NCI-H1048 (cell line): ENCODE measurements at regions not wholly inside any gene's neighbourhood (a gene's known extent, or its start where the extent isn't known, plus 50 kb on each side); places are given as distances from the start of the nearest gene placed in this dataset.

ENCODE experiments used
- DNase-seq: peaks from one replicate; lab custom pipeline; 2025; lab: John Stamatoyannopoulos, UW

DNA sequence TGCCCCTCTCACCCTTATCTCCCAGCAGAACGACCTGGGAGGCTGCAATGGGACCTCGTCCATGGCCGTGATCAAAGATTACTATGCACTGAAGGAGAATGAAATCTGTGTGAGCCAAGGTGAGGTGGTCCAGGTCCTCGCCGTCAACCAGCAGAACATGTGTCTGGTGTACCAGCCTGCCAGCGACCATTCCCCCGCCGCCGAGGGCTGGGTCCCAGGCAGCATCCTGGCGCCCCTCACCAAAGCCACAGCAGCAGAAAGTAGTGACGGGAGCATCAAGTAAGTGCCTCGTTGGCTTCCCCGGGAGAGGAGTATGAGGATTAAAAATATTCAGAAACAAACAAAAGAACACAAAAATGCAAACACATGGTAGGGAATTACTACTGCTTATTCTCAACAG lies 55.9 kb upstream of the UMPS start:
- DNase-seq = no peak

DNA sequence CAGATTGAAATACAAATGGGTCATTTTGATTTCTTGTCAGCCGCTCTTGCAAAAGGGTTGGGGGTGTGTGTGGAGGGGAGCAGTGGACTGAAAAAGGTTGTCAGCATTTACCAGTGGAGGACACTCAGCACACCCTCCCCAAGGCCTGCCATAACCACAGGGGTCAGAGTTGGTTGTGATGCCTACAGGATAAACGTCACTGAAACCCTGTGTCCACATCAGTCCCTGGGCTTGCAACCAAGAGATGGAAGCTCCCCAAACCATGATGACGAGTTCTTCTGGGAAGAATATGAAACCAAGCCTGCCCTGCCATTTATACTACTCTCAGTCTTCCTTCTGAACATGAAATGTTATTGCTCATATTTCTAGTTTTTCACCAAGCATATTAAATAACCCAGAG lies 54.0 kb upstream of the UMPS start:
- no peak for DNase-seq

DNA sequence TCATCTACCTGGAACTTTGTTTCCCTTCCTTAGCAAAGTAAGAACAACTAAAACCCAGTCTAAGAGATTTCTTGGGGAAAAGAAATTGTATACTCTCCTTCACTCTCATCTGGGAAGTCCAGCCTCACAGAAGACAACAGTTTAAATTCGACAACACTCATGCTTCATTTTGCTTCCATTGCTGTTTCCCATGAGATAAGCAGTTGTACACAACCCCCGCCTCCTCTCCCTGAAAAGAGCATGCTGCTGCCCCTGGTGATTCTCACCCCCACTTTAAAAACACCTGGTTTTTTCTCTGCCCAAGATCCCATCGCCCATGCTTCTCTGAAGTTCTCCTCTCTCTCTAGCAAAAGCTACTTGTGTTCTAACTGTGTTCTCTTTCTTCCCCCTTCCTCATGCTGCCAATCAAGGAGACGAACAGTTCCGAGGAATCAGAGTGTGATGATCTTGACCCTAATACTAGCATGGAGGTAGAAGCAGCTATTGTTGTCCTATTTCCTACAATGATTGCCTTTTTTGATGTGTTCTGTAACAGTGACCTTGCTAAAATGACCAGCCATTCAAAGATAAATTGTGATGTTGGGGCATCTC lies 51.1 kb upstream of the UMPS start:
- no peak for DNase-seq
